ENCODE measurements at regions not wholly inside any gene's neighbourhood (a gene's known extent, or its start where the extent isn't known, plus 50 kb on each side); places are given as distances from the start of the nearest gene placed in this dataset.

DNA sequence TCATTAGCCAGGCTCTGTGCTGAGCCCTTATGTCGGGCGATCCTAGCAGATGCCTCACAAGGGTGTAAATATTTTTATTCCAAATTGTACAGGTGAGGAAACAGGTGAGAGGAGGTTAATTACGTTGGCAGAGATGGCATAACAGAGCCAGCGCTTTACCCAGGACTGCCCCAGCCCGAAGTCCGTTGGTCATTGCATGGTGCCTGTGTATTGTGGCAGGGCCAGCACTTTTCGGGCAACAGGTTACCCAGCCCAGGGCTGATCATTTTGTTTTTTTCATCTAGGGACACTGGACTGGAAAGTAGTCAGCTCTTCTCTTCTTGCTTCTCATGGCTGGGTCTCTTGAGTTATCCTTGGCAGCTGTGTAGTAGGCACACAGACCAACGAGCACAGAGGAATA is 202.2 kb upstream of the NAV2 start:
- TF ChIP-seq EP300 (IDR thresholded peaks at IDR 0.05; ENCODE audit: low read depth) (no peak), POLR2A (IDR thresholded peaks at IDR 0.05) (no peak), POLR2AphosphoS5 (IDR thresholded peaks at IDR 0.05) (no peak)
- TF ChIP-seq, protein P1, sequence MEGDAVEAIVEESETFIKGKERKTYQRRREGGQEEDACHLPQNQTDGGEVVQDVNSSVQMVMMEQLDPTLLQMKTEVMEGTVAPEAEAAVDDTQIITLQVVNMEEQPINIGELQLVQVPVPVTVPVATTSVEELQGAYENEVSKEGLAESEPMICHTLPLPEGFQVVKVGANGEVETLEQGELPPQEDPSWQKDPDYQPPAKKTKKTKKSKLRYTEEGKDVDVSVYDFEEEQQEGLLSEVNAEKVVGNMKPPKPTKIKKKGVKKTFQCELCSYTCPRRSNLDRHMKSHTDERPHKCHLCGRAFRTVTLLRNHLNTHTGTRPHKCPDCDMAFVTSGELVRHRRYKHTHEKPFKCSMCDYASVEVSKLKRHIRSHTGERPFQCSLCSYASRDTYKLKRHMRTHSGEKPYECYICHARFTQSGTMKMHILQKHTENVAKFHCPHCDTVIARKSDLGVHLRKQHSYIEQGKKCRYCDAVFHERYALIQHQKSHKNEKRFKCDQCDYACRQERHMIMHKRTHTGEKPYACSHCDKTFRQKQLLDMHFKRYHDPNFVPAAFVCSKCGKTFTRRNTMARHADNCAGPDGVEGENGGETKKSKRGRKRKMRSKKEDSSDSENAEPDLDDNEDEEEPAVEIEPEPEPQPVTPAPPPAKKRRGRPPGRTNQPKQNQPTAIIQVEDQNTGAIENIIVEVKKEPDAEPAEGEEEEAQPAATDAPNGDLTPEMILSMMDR (IDR thresholded peaks at IDR 0.05) = no peak
- Histone ChIP-seq H3K27me3 (peaks cover 6% of the 10 kb centered on the region), H3K4me1 (no peaks in the 10 kb centered on the region), H3K4me3 (no peak overlapping the region), H3K36me3 (no peaks in the 10 kb centered on the region), H3K9me3 (no peaks in the 10 kb centered on the region), H3K27ac (no peak overlapping the region)
- 63% methylated on average over 7 to 8 of the region's 8 CpGs for WGBS, 2 donors (ENCODE audit: low coverage in 1 of 2)
- DNase-seq = no peak
- in situ Hi-C loops (cut with MboI; ENCODE audit: low pct_ligation_motif_present in 1 of 4, low pct_unique_long_range_greater_than_20kb in 1 of 4, low sequenced_read_pairs in 3 of 4) = no loop called here
- intact Hi-C loops (cut with DNase I; ENCODE audit: low total_unique reads) = no loop called here

DNA sequence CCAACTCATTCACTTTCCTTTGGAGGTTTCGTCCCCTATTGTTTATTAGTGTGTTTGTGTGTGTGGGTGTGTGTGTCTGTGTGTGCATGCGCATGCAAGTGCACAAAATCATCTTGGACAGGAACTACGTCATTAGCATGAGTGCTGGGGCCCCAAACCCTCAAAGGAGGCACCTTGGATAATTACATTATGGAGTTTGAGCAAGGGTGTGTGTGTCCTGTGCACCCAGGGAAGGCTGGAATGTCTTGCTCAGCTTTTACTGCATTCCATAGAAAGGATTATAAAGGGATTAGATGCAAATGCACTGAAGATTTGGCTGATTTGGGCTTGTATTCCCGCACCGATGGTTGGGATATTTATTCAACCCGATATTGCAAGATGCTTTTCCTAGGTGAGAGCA is 203.4 kb upstream of the NAV2 start:
- Histone ChIP-seq H3K27ac (no peak overlapping the region), H3K27me3 (peaks cover 5% of the 10 kb centered on the region), H3K9me3 (no peaks in the 10 kb centered on the region), H3K36me3 (no peaks in the 10 kb centered on the region), H3K4me1 (no peaks in the 10 kb centered on the region), H3K4me3 (no peak overlapping the region)
- TF ChIP-seq, protein P1 (IDR thresholded peaks at IDR 0.05) = no peak
- TF ChIP-seq EP300 (IDR thresholded peaks at IDR 0.05; ENCODE audit: low read depth) (no peak), POLR2AphosphoS5 (IDR thresholded peaks at IDR 0.05) (no peak), POLR2A (IDR thresholded peaks at IDR 0.05) (no peak)
- intact Hi-C loops (cut with DNase I; ENCODE audit: low total_unique reads) (no loop called here), in situ Hi-C loops (cut with MboI; ENCODE audit: low pct_ligation_motif_present in 1 of 4, low pct_unique_long_range_greater_than_20kb in 1 of 4, low sequenced_read_pairs in 3 of 4) (no loop called here)
- 82% methylated on average over 6 of the region's 6 CpGs; no CpG with 5 or more reads in 1 of the 2 donors for WGBS, 2 donors (ENCODE audit: low coverage in 1 of 2)
- no peak for DNase-seq

DNA sequence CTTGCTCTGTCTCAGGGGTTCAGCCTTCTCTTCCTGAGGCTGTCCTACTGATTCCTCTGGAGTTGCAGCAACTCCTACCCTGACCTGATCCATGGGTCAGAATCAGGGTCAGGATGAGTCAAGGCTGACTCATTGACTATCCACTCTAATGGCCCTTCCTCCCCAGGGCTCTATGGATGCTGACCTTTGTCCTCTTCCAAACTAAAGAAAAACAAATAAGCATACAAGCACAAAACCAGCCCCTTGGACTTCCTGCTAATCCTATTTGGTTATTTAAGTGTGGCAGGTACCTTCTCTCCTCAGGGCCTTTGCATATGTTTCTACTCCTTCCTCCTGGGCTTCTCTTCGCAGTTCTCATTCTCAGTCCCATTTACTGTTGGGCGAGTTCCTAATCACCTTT is 204.5 kb upstream of the NAV2 start:
- Histone ChIP-seq H3K27ac (no peak overlapping the region), H3K4me1 (no peaks in the 10 kb centered on the region), H3K36me3 (no peaks in the 10 kb centered on the region), H3K9me3 (no peaks in the 10 kb centered on the region), H3K27me3 (peaks cover 5% of the 10 kb centered on the region), H3K4me3 (no peak overlapping the region)
- intact Hi-C loops (cut with DNase I; ENCODE audit: low total_unique reads) = no loop called here
- in situ Hi-C loops (cut with MboI; ENCODE audit: low pct_ligation_motif_present in 1 of 4, low pct_unique_long_range_greater_than_20kb in 1 of 4, low sequenced_read_pairs in 3 of 4) = no loop called here
- peak; percentile 17 for DNase-seq
- WGBS, 2 donors (ENCODE audit: low coverage in 1 of 2) = 59 to 74% methylated on average over 2 of the region's 2 CpGs
- TF ChIP-seq, protein P1 (IDR thresholded peaks at IDR 0.05) = no peak
- TF ChIP-seq POLR2A (IDR thresholded peaks at IDR 0.05) (no peak), EP300 (IDR thresholded peaks at IDR 0.05; ENCODE audit: low read depth) (no peak), POLR2AphosphoS5 (IDR thresholded peaks at IDR 0.05) (no peak)

DNA sequence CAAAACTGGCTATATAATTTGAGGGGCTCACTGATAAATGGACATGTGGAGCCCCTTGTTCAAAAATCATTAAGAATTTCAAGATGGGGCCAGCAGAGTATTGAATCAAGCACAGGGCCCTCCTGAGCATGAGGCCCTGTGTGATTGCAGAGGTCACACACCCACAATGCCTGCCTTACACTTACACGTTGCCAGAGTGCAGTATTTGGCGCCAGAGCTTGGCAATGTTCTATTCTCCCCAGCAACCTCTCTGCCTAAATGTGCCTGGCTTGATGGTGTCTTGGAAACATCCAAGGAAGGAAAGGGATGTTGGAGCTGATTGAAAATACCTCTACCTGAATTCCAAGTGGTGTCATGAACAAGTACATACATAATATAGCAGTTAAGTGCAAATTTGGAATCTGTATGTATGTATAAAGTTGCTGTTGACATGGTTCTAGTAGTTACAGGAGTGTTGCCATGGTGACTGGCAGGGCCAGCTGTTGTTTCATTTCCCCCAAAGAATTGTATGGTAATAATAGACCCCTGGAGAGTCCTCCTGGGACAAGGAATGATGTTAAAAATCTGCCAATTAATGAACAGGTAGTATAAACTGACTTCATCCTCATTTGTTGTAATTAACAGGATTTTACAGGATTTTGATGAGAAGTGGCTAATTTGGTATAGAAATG is 205.7 kb upstream of the NAV2 start:
- peaks cover 5% of the 10 kb centered on the region for H3K27me3 ChIP-seq
- intact Hi-C loops (cut with DNase I; ENCODE audit: low total_unique reads) (no loop called here), in situ Hi-C loops (cut with MboI; ENCODE audit: low pct_ligation_motif_present in 1 of 4, low pct_unique_long_range_greater_than_20kb in 1 of 4, low sequenced_read_pairs in 3 of 4) (no loop called here)
- no peaks in the 10 kb centered on the region for H3K4me1 ChIP-seq
- no peak for DNase-seq
- no peaks in the 10 kb centered on the region for H3K36me3 ChIP-seq
- WGBS, 2 donors (ENCODE audit: low coverage in 1 of 2) = 50 to 58% methylated on average over 2 of the region's 2 CpGs
- no peaks in the 10 kb centered on the region for H3K9me3 ChIP-seq
- no peak overlapping the region for H3K27ac ChIP-seq
- no peak overlapping the region for H3K4me3 ChIP-seq
- TF ChIP-seq POLR2AphosphoS5 (IDR thresholded peaks at IDR 0.05) = no peak
- TF ChIP-seq POLR2A (IDR thresholded peaks at IDR 0.05) = no peak
- no peak for TF ChIP-seq EP300 (IDR thresholded peaks at IDR 0.05; ENCODE audit: low read depth)
- TF ChIP-seq, protein P1 (IDR thresholded peaks at IDR 0.05) = no peak

Measured in transverse colon (tissue), 4 donors.